H9 (cell line): ENCODE measurements at regions not wholly inside any gene's neighbourhood (a gene's known extent, or its start where the extent isn't known, plus 50 kb on each side); places are given as distances from the start of the nearest gene placed in this dataset.
A peak's percentile ranks its signal among the peaks of the same experiment; 100 is the strongest.

ENCODE experiments used
- DNase-seq: peaks from one replicate; pipeline ENCODE4 v3.0.0-alpha.2; 2017
- H2AFZ ChIP-seq: one replicate; pipeline ENCODE4 v1.6.1; 2013; ENCODE audit warnings: mild to moderate bottlenecking, low read length, control low read depth, moderate library complexity
- H2AK5ac ChIP-seq: 2 replicates; pipeline ENCODE4 v1.6.1; 2013; ENCODE audit warnings: low read length, control low read depth, mixed read lengths; ENCODE audit not compliant: insufficient read length
- H2BK120ac ChIP-seq: one replicate; pipeline ENCODE4 v1.6.1; 2013; ENCODE audit warnings: low read depth, mild to moderate bottlenecking, low read length, control low read depth, inconsistent platforms; ENCODE audit not compliant: poor library complexity, severe bottlenecking
- H2BK12ac ChIP-seq: 2 replicates; pipeline ENCODE4 v1.6.1; 2013; ENCODE audit warnings: low read length, control low read depth, mixed read lengths, low read depth; ENCODE audit not compliant: insufficient read length
- H2BK15ac ChIP-seq: 2 replicates; pipeline ENCODE4 v1.6.1; 2013; ENCODE audit warnings: low read depth, low read length, control low read depth
- H2BK20ac ChIP-seq: one replicate; pipeline ENCODE4 v1.6.1; 2013; ENCODE audit warnings: low read depth, mild to moderate bottlenecking, low read length, control low read depth, inconsistent platforms; ENCODE audit not compliant: poor library complexity, severe bottlenecking
- H2BK5ac ChIP-seq: 2 replicates; pipeline ENCODE4 v1.6.1; 2013; ENCODE audit warnings: low read length, control low read depth, mixed read lengths; ENCODE audit not compliant: insufficient read length
- H3K14ac ChIP-seq: 2 replicates; pipeline ENCODE4 v1.6.1; 2013; ENCODE audit warnings: low read length, control low read depth; ENCODE audit not compliant: insufficient read depth
- H3K18ac ChIP-seq: 2 replicates; pipeline ENCODE4 v1.6.1; 2013; ENCODE audit warnings: low read depth, mild to moderate bottlenecking, mixed read lengths, low read length, control low read depth; ENCODE audit not compliant: insufficient read length
- H3K23ac ChIP-seq: 2 replicates; pipeline ENCODE4 v1.6.1; 2013; ENCODE audit warnings: low read length, control low read depth, mixed read lengths, low read depth; ENCODE audit not compliant: insufficient read length
- H3K23me2 ChIP-seq: 2 replicates; pipeline ENCODE4 v1.6.1; 2013; ENCODE audit warnings: low read depth, mild to moderate bottlenecking, mixed read lengths, low read length, control low read depth; ENCODE audit not compliant: insufficient read length, poor library complexity, severe bottlenecking
- H3K27ac ChIP-seq: 2 replicates; pipeline ENCODE4 v1.5.1; 2013; ENCODE audit warnings: low read length, control low read depth, mixed read lengths, low read depth; ENCODE audit not compliant: insufficient read length
- H3K27me3 ChIP-seq: 2 replicates; pipeline ENCODE4 v1.6.1; 2013; ENCODE audit warnings: low read length, control low read depth, inconsistent platforms; ENCODE audit not compliant: insufficient read depth
- H3K4ac ChIP-seq: 2 replicates; pipeline ENCODE4 v1.6.1; 2013; ENCODE audit warnings: low read depth, mild to moderate bottlenecking, control low read depth, inconsistent platforms, low read length, moderate library complexity
- H3K4me1 ChIP-seq: 2 replicates; pipeline ENCODE4 v1.6.1; 2013; ENCODE audit warnings: low read length, control low read depth, inconsistent platforms; ENCODE audit not compliant: insufficient read depth
- H3K4me2 ChIP-seq: 2 replicates; pipeline ENCODE4 v1.6.1; 2013; ENCODE audit warnings: low read length, control low read depth, mixed read lengths; ENCODE audit not compliant: insufficient read length, insufficient read depth
- H3K56ac ChIP-seq: 2 replicates; pipeline ENCODE4 v1.6.1; 2013; ENCODE audit warnings: low read depth, mild to moderate bottlenecking, mixed read lengths, low read length, control low read depth; ENCODE audit not compliant: insufficient read length
- H3K79me1 ChIP-seq: 2 replicates; pipeline ENCODE4 v1.6.1; 2013; ENCODE audit warnings: low read depth, mild to moderate bottlenecking, moderate library complexity, low read length, control low read depth, inconsistent platforms; ENCODE audit not compliant: insufficient read depth, poor library complexity, severe bottlenecking
- H3K79me2 ChIP-seq: 2 replicates; pipeline ENCODE4 v1.6.1; 2013; ENCODE audit warnings: low read length, control low read depth, inconsistent platforms; ENCODE audit not compliant: insufficient read depth
- H3K9ac ChIP-seq: 2 replicates; pipeline ENCODE4 v1.6.1; 2013; ENCODE audit warnings: low read length, control low read depth, mixed read lengths; ENCODE audit not compliant: insufficient read length; ENCODE audit errors: extremely low read depth
- H3K9me3 ChIP-seq: one replicate; pipeline ENCODE4 v1.6.1; 2013; ENCODE audit warnings: low read depth, low read length, inconsistent platforms; ENCODE audit not compliant: control insufficient read depth
- H3T11ph ChIP-seq: one replicate; pipeline ENCODE4 v1.6.1; 2013; ENCODE audit warnings: mild to moderate bottlenecking, low read length, control low read depth, inconsistent platforms
- H4K20me1 ChIP-seq: one replicate; pipeline ENCODE4 v1.6.1; 2013; ENCODE audit not compliant: control insufficient read depth, insufficient read length, insufficient read depth
- H4K5ac ChIP-seq: 2 replicates; pipeline ENCODE4 v1.6.1; 2013; ENCODE audit warnings: low read depth, mild to moderate bottlenecking, mixed read lengths, low read length, control low read depth; ENCODE audit not compliant: insufficient read length
- H4K8ac ChIP-seq: replicated peaks from 2 replicates; pipeline ENCODE4 v1.6.1; 2013; ENCODE audit warnings: low read length, control low read depth, mixed read lengths, low read depth; ENCODE audit not compliant: insufficient read length
- H4K91ac ChIP-seq: 2 replicates; pipeline ENCODE4 v1.6.1; 2013; ENCODE audit warnings: low read depth, mild to moderate bottlenecking, moderate library complexity, mixed read lengths, low read length, control low read depth; ENCODE audit not compliant: insufficient read length
- H3K27ac Mint-ChIP-seq, 3 experiments: 2 replicates in 2 of 3; 3 replicates in 1 of 3; pipeline ENCODE4 v1.8.0; 2020 to 2021; ENCODE audit warnings: mixed read lengths in 3 of 3, mild to moderate bottlenecking in 1 of 3, moderate library complexity in 1 of 3
- H3K27me3 Mint-ChIP-seq: 2 replicates; pipeline ENCODE4 v1.8.0; 2021; ENCODE audit warnings: low read depth, mild to moderate bottlenecking, moderate library complexity, mixed read lengths
- H3K36me3 Mint-ChIP-seq, 3 experiments: 2 replicates in 2 of 3; 3 replicates in 1 of 3; pipeline ENCODE4 v1.8.0; 2020 to 2021; ENCODE audit warnings: low read depth in 3 of 3, mixed read lengths in 3 of 3; ENCODE audit not compliant: insufficient read depth in 1 of 3
- H3K4me1 Mint-ChIP-seq, 2 experiments: 2 replicates each; pipeline ENCODE4 v1.8.0; 2020; ENCODE audit warnings: mixed read lengths in 2 of 2
- H3K4me3 Mint-ChIP-seq, 2 experiments: 2 replicates in 1 of 2; 3 replicates in 1 of 2; pipeline ENCODE4 v1.8.0; 2020 to 2021; ENCODE audit warnings: mild to moderate bottlenecking in 2 of 2, mixed read lengths in 2 of 2, moderate library complexity in 1 of 2
- H3K9me3 Mint-ChIP-seq, 2 experiments: 2 replicates in 1 of 2; 3 replicates in 1 of 2; pipeline ENCODE4 v1.8.0; 2020; ENCODE audit warnings: mild to moderate bottlenecking in 2 of 2, mixed read lengths in 2 of 2, moderate library complexity in 1 of 2
- WGBS: extraction: QIAGEN DNeasy Blood & Tissue Kit; methylation state at CpG from one replicate; pipeline ENCODE4 v1.1.7; 2013; ENCODE audit warnings: missing lambda C conversion rate, low lambda C conversion rate, mixed read lengths; ENCODE audit not compliant: insufficient read length; ENCODE audit errors: extremely low coverage; 5-methylcytosine and 5-hydroxymethylcytosine counted together
- TF ChIP-seq, protein P1 (sequence below): fragments of 200-600 bp; sonication (generic); conservative IDR thresholded peaks from 3 replicates; pipeline ENCODE4 v1.8.0; 2021; ENCODE audit warnings: antibody characterized with exemption, mild to moderate bottlenecking

- Histone ChIP-seq H3K14ac (no peak overlapping the region), H3K18ac (peak overlapping the region; percentile 34), H4K5ac (no peak overlapping the region), H3K56ac (no peak overlapping the region), H2BK15ac (no peak overlapping the region; the same call in 1 of the 2 replicates), H2BK12ac (no peak overlapping the region), H2BK20ac (no peak overlapping the region), H2BK120ac (no peak overlapping the region), H3K4ac (no peak overlapping the region), H3K9me3 (no peaks in the 10 kb centered on the region), H3K79me1 (no peaks in the 10 kb centered on the region), H3K79me2 (no peaks in the 10 kb centered on the region), H4K91ac (no peak overlapping the region), H2AFZ (no peak overlapping the region), H3K9ac (no peak overlapping the region), H3K23ac (no peak overlapping the region), H4K20me1 (no peaks in the 10 kb centered on the region), H2AK5ac (no peak overlapping the region), H3K23me2 (no peaks in the 10 kb centered on the region), H3T11ph (no peak overlapping the region), H3K4me2 (no peak overlapping the region), H2BK5ac (no peak overlapping the region), H3K27me3 (no peaks in the 10 kb centered on the region), H3K4me1 (no peaks in the 10 kb centered on the region), H4K8ac (no peak overlapping the region), H3K27ac (no peak overlapping the region)
- H3K4me1 Mint-ChIP-seq, result no peaks in the 10 kb centered on the region
- no peaks in the 10 kb centered on the region for H3K36me3 Mint-ChIP-seq
- H3K4me3 Mint-ChIP-seq, result no peak overlapping the region
- peak; percentile 34 for DNase-seq
- TF ChIP-seq, protein P1, sequence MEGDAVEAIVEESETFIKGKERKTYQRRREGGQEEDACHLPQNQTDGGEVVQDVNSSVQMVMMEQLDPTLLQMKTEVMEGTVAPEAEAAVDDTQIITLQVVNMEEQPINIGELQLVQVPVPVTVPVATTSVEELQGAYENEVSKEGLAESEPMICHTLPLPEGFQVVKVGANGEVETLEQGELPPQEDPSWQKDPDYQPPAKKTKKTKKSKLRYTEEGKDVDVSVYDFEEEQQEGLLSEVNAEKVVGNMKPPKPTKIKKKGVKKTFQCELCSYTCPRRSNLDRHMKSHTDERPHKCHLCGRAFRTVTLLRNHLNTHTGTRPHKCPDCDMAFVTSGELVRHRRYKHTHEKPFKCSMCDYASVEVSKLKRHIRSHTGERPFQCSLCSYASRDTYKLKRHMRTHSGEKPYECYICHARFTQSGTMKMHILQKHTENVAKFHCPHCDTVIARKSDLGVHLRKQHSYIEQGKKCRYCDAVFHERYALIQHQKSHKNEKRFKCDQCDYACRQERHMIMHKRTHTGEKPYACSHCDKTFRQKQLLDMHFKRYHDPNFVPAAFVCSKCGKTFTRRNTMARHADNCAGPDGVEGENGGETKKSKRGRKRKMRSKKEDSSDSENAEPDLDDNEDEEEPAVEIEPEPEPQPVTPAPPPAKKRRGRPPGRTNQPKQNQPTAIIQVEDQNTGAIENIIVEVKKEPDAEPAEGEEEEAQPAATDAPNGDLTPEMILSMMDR, result no peak
- no peak overlapping the region for H3K27ac Mint-ChIP-seq
- no peaks in the 10 kb centered on the region for H3K27me3 Mint-ChIP-seq
- no CpG with 5 or more reads among the region's 21 CpGs for WGBS
- H3K9me3 Mint-ChIP-seq, result peaks cover 0 to 4% of the 10 kb centered on the region in 2 experiments; a peak in 3 of 5 replicates
Observed at GRCh38 chr5:87499478-87500410, 87.0 kb upstream of the CCNH start.
